Suprapubic skin (tissue), 4 donors: ENCODE measurements at regions not wholly inside any gene's neighbourhood (a gene's known extent, or its start where the extent isn't known, plus 50 kb on each side); places are given as distances from the start of the nearest gene placed in this dataset.

Source experiments
- DNase-seq, 2 donors: peaks; one replicate each; pipeline ENCODE4 v3.0.0-alpha.2; 2019; ENCODE audit warnings: low spot score in 2 of 2
- H3K27ac ChIP-seq: fragments of 200-600 bp; sonication (generic); one replicate; pipeline ENCODE4 v1.5.1; 2019
- H3K27me3 ChIP-seq: fragments of 200-600 bp; sonication (generic); one replicate; pipeline ENCODE4 v1.5.1; 2019
- H3K36me3 ChIP-seq: fragments of 200-600 bp; sonication (generic); one replicate; pipeline ENCODE4 v1.5.1; 2019
- H3K4me1 ChIP-seq: fragments of 200-600 bp; sonication (generic); one replicate; pipeline ENCODE4 v1.5.1; 2019
- H3K4me3 ChIP-seq: fragments of 200-600 bp; sonication (generic); one replicate; pipeline ENCODE4 v1.5.1; 2019; ENCODE audit warnings: mild to moderate bottlenecking
- H3K9me3 ChIP-seq: fragments of 200-600 bp; sonication (generic); one replicate; pipeline ENCODE4 v1.5.1; 2019
- CTCF ChIP-seq, 2 donors: fragments of 200-600 bp in 1 of 2; fragments of 450-650 bp in 1 of 2; sonication (generic) in 1 of 2; IDR thresholded peaks; one replicate each; pipeline ENCODE4 v1.5.1; 2016 to 2019; ENCODE audit warnings: antibody characterized with exemption in 2 of 2, mild to moderate bottlenecking in 1 of 2, moderate library complexity in 1 of 2
- EP300 ChIP-seq: sonication (generic); formaldehyde crosslinking; IDR thresholded peaks from one replicate; pipeline ENCODE4 v1.6.1; 2017; ENCODE audit warnings: antibody characterized with exemption
- POLR2A ChIP-seq, 2 donors: fragments of 450-650 bp; IDR thresholded peaks; one replicate each; pipeline ENCODE4 v1.6.1; 2017; ENCODE audit warnings: antibody characterized with exemption in 2 of 2, mild to moderate bottlenecking in 2 of 2, moderate library complexity in 2 of 2
- POLR2AphosphoS5 ChIP-seq, 3 donors: sonication (generic); formaldehyde crosslinking; IDR thresholded peaks; one replicate each; pipeline ENCODE4 v1.6.1; 2017; ENCODE audit warnings: antibody characterized with exemption in 3 of 3
- WGBS: methylation state at CpG from one replicate; pipeline ENCODE4 v1.1.5; 2018; 5-methylcytosine and 5-hydroxymethylcytosine counted together

GRCh38 chr16:62216837-62217236, 180.6 kb upstream of the CDH8 start:
- Histone ChIP-seq H3K27me3 (no peaks in the 10 kb centered on the region), H3K4me1 (no peaks in the 10 kb centered on the region), H3K27ac (no peak overlapping the region), H3K9me3 (no peaks in the 10 kb centered on the region), H3K36me3 (no peaks in the 10 kb centered on the region), H3K4me3 (no peak overlapping the region)
- DNase-seq: no peak
- TF ChIP-seq CTCF (IDR thresholded peaks at IDR 0.05): no peak
- no peak for TF ChIP-seq POLR2AphosphoS5 (IDR thresholded peaks at IDR 0.05)
- no peak for TF ChIP-seq POLR2A (IDR thresholded peaks at IDR 0.05)
- no peak for TF ChIP-seq EP300
- 79% methylated on average over 3 of the region's 3 CpGs for WGBS

- TF ChIP-seq POLR2A (IDR thresholded peaks at IDR 0.05) (no peak), EP300 (no peak), CTCF (IDR thresholded peaks at IDR 0.05) (no peak), POLR2AphosphoS5 (IDR thresholded peaks at IDR 0.05) (no peak)
- WGBS: 50% methylated on average over 2 of the region's 2 CpGs
- no peaks in the 10 kb centered on the region for H3K36me3 ChIP-seq
- H3K27ac ChIP-seq: no peak overlapping the region
- H3K9me3 ChIP-seq: no peaks in the 10 kb centered on the region
- DNase-seq: no peak
- H3K27me3 ChIP-seq: no peaks in the 10 kb centered on the region
- H3K4me3 ChIP-seq: no peak overlapping the region
- H3K4me1 ChIP-seq: no peaks in the 10 kb centered on the region
Observed at GRCh38 chr16:62213763-62214162, 177.5 kb upstream of the CDH8 start.

GRCh38 chr16:62208934-62209333, 172.7 kb upstream of the CDH8 start:
- H3K36me3 ChIP-seq: no peaks in the 10 kb centered on the region
- H3K4me3 ChIP-seq: no peak overlapping the region
- no peaks in the 10 kb centered on the region for H3K27me3 ChIP-seq
- H3K27ac ChIP-seq: no peak overlapping the region
- no peak for DNase-seq
- no peaks in the 10 kb centered on the region for H3K4me1 ChIP-seq
- 62% methylated on average over 4 of the region's 4 CpGs for WGBS
- TF ChIP-seq POLR2A (IDR thresholded peaks at IDR 0.05): no peak
- no peak for TF ChIP-seq CTCF (IDR thresholded peaks at IDR 0.05)
- no peak for TF ChIP-seq POLR2AphosphoS5 (IDR thresholded peaks at IDR 0.05)
- TF ChIP-seq EP300: no peak
- no peaks in the 10 kb centered on the region for H3K9me3 ChIP-seq

GRCh38 chr16:62205459-62205858, 169.2 kb upstream of the CDH8 start:
- Histone ChIP-seq H3K27ac (no peak overlapping the region), H3K9me3 (no peaks in the 10 kb centered on the region), H3K4me3 (no peak overlapping the region), H3K36me3 (no peaks in the 10 kb centered on the region), H3K27me3 (no peaks in the 10 kb centered on the region), H3K4me1 (no peaks in the 10 kb centered on the region)
- no peak for DNase-seq
- TF ChIP-seq CTCF (IDR thresholded peaks at IDR 0.05) (no peak), EP300 (no peak), POLR2A (IDR thresholded peaks at IDR 0.05) (no peak), POLR2AphosphoS5 (IDR thresholded peaks at IDR 0.05) (no peak)
- WGBS: 2% methylated on average over 1 of the region's 1 CpG

GRCh38 chr16:62201911-62202310, 165.7 kb upstream of the CDH8 start:
- Histone ChIP-seq H3K4me3 (no peak overlapping the region), H3K9me3 (no peaks in the 10 kb centered on the region), H3K36me3 (no peaks in the 10 kb centered on the region), H3K27me3 (no peaks in the 10 kb centered on the region), H3K27ac (no peak overlapping the region), H3K4me1 (no peaks in the 10 kb centered on the region)
- TF ChIP-seq POLR2A (IDR thresholded peaks at IDR 0.05) (no peak), CTCF (IDR thresholded peaks at IDR 0.05) (no peak), EP300 (no peak), POLR2AphosphoS5 (IDR thresholded peaks at IDR 0.05) (no peak)
- 75% methylated on average over 8 of the region's 8 CpGs for WGBS
- DNase-seq: no peak
